Effector memory CD8-positive, alpha-beta T cell (primary cell): ENCODE measurements at regions not wholly inside any gene's neighbourhood (a gene's known extent, or its start where the extent isn't known, plus 50 kb on each side); places are given as distances from the start of the nearest gene placed in this dataset.

Experiments used
- ATAC-seq: fragments of 150-1000 bp; cut with Tn5 transposase; replicated peaks from 2 replicates; pipeline ENCODE4 v1.10.0; 2021; ENCODE audit warnings: mild to moderate bottlenecking, moderate library complexity
- DNase-seq, 3 experiments: peaks; one replicate each; pipeline ENCODE4 v3.0.0; 2021
- H3K27ac Mint-ChIP-seq, 2 donors: one replicate each; pipeline ENCODE4 v1.8.0; 2022; ENCODE audit warnings: mild to moderate bottlenecking in 2 of 2, mixed read lengths in 2 of 2, moderate library complexity in 2 of 2
- H3K27me3 Mint-ChIP-seq, 2 donors: one replicate each; pipeline ENCODE4 v1.8.0; 2022; ENCODE audit warnings: mixed read lengths in 2 of 2
- H3K36me3 Mint-ChIP-seq: one replicate; pipeline ENCODE4 v1.8.0; 2022; ENCODE audit warnings: mild to moderate bottlenecking, moderate library complexity, mixed read lengths; ENCODE audit not compliant: insufficient read depth
- H3K4me1 Mint-ChIP-seq, 2 donors: one replicate each; pipeline ENCODE4 v1.8.0; 2022; ENCODE audit warnings: low read depth in 2 of 2, mixed read lengths in 2 of 2
- H3K4me3 Mint-ChIP-seq, 2 donors: one replicate each; pipeline ENCODE4 v1.8.0; 2022; ENCODE audit warnings: mild to moderate bottlenecking in 2 of 2, mixed read lengths in 2 of 2, moderate library complexity in 2 of 2
- H3K9me3 Mint-ChIP-seq, 2 donors: one replicate each; pipeline ENCODE4 v1.8.0; 2022; ENCODE audit warnings: mixed read lengths in 2 of 2

GRCh38 chr19:29277102-29277501, 64.2 kb upstream of the UQCRFS1 start:
- Mint-ChIP-seq H3K9me3 (no peaks in the 10 kb centered on the region), H3K36me3 (peaks cover 6% of the 10 kb centered on the region), H3K4me1 (peaks cover 13% of the 10 kb centered on the region in 2 donors), H3K27me3 (peaks cover 0 to 18% of the 10 kb centered on the region in 2 donors), H3K27ac (peak overlapping the region; percentile 82), H3K4me3 (peak overlapping the region; percentile 71 to 75)
- ATAC-seq (peak; percentile 100), DNase-seq (peak; percentile 51 to 68 (median 59))

GRCh38 chr19:29278716-29279115, 65.8 kb upstream of the UQCRFS1 start:
- peaks cover 6% of the 10 kb centered on the region for H3K36me3 Mint-ChIP-seq
- H3K27me3 Mint-ChIP-seq, result peaks cover 10 to 35% of the 10 kb centered on the region in 2 donors
- H3K9me3 Mint-ChIP-seq, result no peaks in the 10 kb centered on the region
- no peak overlapping the region for H3K27ac Mint-ChIP-seq
- no peak overlapping the region for H3K4me3 Mint-ChIP-seq
- ATAC-seq, result no peak
- DNase-seq, result no peak
- H3K4me1 Mint-ChIP-seq, result peaks cover 13% of the 10 kb centered on the region in 2 donors

GRCh38 chr19:29283366-29283765, 70.4 kb upstream of the UQCRFS1 start:
- Mint-ChIP-seq H3K27ac (no peak overlapping the region), H3K36me3 (no peaks in the 10 kb centered on the region), H3K4me1 (peaks cover 2 to 6% of the 10 kb centered on the region in 2 donors), H3K4me3 (no peak overlapping the region), H3K9me3 (no peaks in the 10 kb centered on the region), H3K27me3 (peaks cover 10 to 43% of the 10 kb centered on the region in 2 donors)
- DNase-seq (no peak), ATAC-seq (no peak)

- H3K9me3 Mint-ChIP-seq, result no peaks in the 10 kb centered on the region
- H3K27me3 Mint-ChIP-seq, result peaks cover 10 to 45% of the 10 kb centered on the region in 2 donors
- no peaks in the 10 kb centered on the region for H3K36me3 Mint-ChIP-seq
- H3K4me1 Mint-ChIP-seq, result peaks cover 2 to 6% of the 10 kb centered on the region in 2 donors
- ATAC-seq, result no peak
- no peak overlapping the region for H3K4me3 Mint-ChIP-seq
- H3K27ac Mint-ChIP-seq, result no peak overlapping the region
- no peak for DNase-seq
Observed at GRCh38 chr19:29285187-29285687, 72.3 kb upstream of the UQCRFS1 start.

GRCh38 chr19:29285878-29286277, 72.9 kb upstream of the UQCRFS1 start:
- DNase-seq (no peak), ATAC-seq (no peak)
- Mint-ChIP-seq H3K27ac (no peak overlapping the region), H3K9me3 (no peaks in the 10 kb centered on the region), H3K36me3 (no peaks in the 10 kb centered on the region), H3K27me3 (peaks cover 10 to 39% of the 10 kb centered on the region in 2 donors), H3K4me1 (peaks cover 2 to 6% of the 10 kb centered on the region in 2 donors), H3K4me3 (no peak overlapping the region)

GRCh38 chr19:29287061-29287460, 74.1 kb upstream of the UQCRFS1 start:
- Mint-ChIP-seq H3K9me3 (no peaks in the 10 kb centered on the region), H3K4me1 (peaks cover 2 to 6% of the 10 kb centered on the region in 2 donors), H3K27me3 (peaks cover 10 to 39% of the 10 kb centered on the region in 2 donors), H3K36me3 (no peaks in the 10 kb centered on the region), H3K27ac (no peak overlapping the region), H3K4me3 (no peak overlapping the region)
- ATAC-seq, result no peak
- DNase-seq, result no peak

GRCh38 chr19:29288256-29288655, 75.3 kb upstream of the UQCRFS1 start:
- ATAC-seq (no peak), DNase-seq (no peak)
- peaks cover 2 to 35% of the 10 kb centered on the region in 2 donors for H3K27me3 Mint-ChIP-seq
- no peaks in the 10 kb centered on the region for H3K36me3 Mint-ChIP-seq
- no peak overlapping the region for H3K27ac Mint-ChIP-seq
- H3K4me3 Mint-ChIP-seq, result no peak overlapping the region
- H3K4me1 Mint-ChIP-seq, result peaks cover 4 to 6% of the 10 kb centered on the region in 2 donors
- no peaks in the 10 kb centered on the region for H3K9me3 Mint-ChIP-seq

- H3K27ac Mint-ChIP-seq, result no peak overlapping the region
- DNase-seq (no peak), ATAC-seq (no peak)
- H3K9me3 Mint-ChIP-seq, result no peaks in the 10 kb centered on the region
- H3K36me3 Mint-ChIP-seq, result no peaks in the 10 kb centered on the region
- H3K4me1 Mint-ChIP-seq, result peaks cover 10 to 13% of the 10 kb centered on the region in 2 donors
- H3K27me3 Mint-ChIP-seq, result peaks cover 0 to 35% of the 10 kb centered on the region in 2 donors
- no peak overlapping the region for H3K4me3 Mint-ChIP-seq
Observed at GRCh38 chr19:29289020-29289419, 76.1 kb upstream of the UQCRFS1 start.

- ATAC-seq (no peak), DNase-seq (no peak)
- Mint-ChIP-seq H3K9me3 (no peaks in the 10 kb centered on the region), H3K27me3 (peaks cover 0 to 35% of the 10 kb centered on the region in 2 donors), H3K4me1 (peaks cover 12 to 13% of the 10 kb centered on the region in 2 donors), H3K36me3 (no peaks in the 10 kb centered on the region), H3K27ac (peak overlapping the region; percentile 27 to 47), H3K4me3 (no peak overlapping the region)
Observed at GRCh38 chr19:29290853-29291252, 77.9 kb upstream of the UQCRFS1 start.

GRCh38 chr19:29292153-29292552, 79.2 kb upstream of the UQCRFS1 start:
- H3K27me3 Mint-ChIP-seq, result peaks cover 0 to 37% of the 10 kb centered on the region in 2 donors
- no peak overlapping the region for H3K27ac Mint-ChIP-seq
- DNase-seq (no peak), ATAC-seq (no peak)
- no peaks in the 10 kb centered on the region for H3K9me3 Mint-ChIP-seq
- peaks cover 12 to 13% of the 10 kb centered on the region in 2 donors for H3K4me1 Mint-ChIP-seq
- no peak overlapping the region for H3K4me3 Mint-ChIP-seq
- peaks cover under 1% of the 10 kb centered on the region for H3K36me3 Mint-ChIP-seq

- Mint-ChIP-seq H3K9me3 (no peaks in the 10 kb centered on the region), H3K27me3 (peaks cover 0 to 41% of the 10 kb centered on the region in 2 donors), H3K27ac (no peak overlapping the region), H3K4me3 (no peak overlapping the region), H3K4me1 (peaks cover 12 to 13% of the 10 kb centered on the region in 2 donors), H3K36me3 (peaks cover 3% of the 10 kb centered on the region)
- no peak for ATAC-seq
- no peak for DNase-seq
Observed at GRCh38 chr19:29292562-29292961, 79.6 kb upstream of the UQCRFS1 start.

- no peak for DNase-seq
- Mint-ChIP-seq H3K4me3 (peak overlapping the region in 1 of 2 donors; percentile 32), H3K9me3 (no peaks in the 10 kb centered on the region), H3K36me3 (peaks cover 3% of the 10 kb centered on the region), H3K4me1 (peaks cover 12 to 13% of the 10 kb centered on the region in 2 donors), H3K27me3 (peaks cover 0 to 41% of the 10 kb centered on the region in 2 donors), H3K27ac (peak overlapping the region in 1 of 2 donors; percentile 71)
- ATAC-seq, result no peak
Observed at GRCh38 chr19:29293292-29293691, 80.3 kb upstream of the UQCRFS1 start.

- peak; percentile 65 for ATAC-seq
- Mint-ChIP-seq H3K27ac (peak overlapping the region; percentile 16 to 71), H3K9me3 (no peaks in the 10 kb centered on the region), H3K4me1 (peaks cover 12 to 13% of the 10 kb centered on the region in 2 donors), H3K36me3 (peaks cover 3% of the 10 kb centered on the region), H3K4me3 (peak overlapping the region in 1 of 2 donors; percentile 32), H3K27me3 (peaks cover 0 to 37% of the 10 kb centered on the region in 2 donors)
- DNase-seq, result peak in 1 of 3 experiments; percentile 17
Observed at GRCh38 chr19:29293736-29294342, 80.9 kb upstream of the UQCRFS1 start.

- ATAC-seq (peak; percentile 50), DNase-seq (no peak)
- Mint-ChIP-seq H3K36me3 (peaks cover 3% of the 10 kb centered on the region), H3K27me3 (peaks cover 0 to 41% of the 10 kb centered on the region in 2 donors), H3K27ac (peak overlapping the region; percentile 16 to 71), H3K9me3 (no peaks in the 10 kb centered on the region), H3K4me3 (peak overlapping the region in 1 of 2 donors; percentile 30), H3K4me1 (peaks cover 12 to 13% of the 10 kb centered on the region in 2 donors)
Observed at GRCh38 chr19:29294343-29294811, 81.4 kb upstream of the UQCRFS1 start.
